ENCODE measurements at regions not wholly inside any gene's neighbourhood (a gene's known extent, or its start where the extent isn't known, plus 50 kb on each side); places are given as distances from the start of the nearest gene placed in this dataset.

DNA sequence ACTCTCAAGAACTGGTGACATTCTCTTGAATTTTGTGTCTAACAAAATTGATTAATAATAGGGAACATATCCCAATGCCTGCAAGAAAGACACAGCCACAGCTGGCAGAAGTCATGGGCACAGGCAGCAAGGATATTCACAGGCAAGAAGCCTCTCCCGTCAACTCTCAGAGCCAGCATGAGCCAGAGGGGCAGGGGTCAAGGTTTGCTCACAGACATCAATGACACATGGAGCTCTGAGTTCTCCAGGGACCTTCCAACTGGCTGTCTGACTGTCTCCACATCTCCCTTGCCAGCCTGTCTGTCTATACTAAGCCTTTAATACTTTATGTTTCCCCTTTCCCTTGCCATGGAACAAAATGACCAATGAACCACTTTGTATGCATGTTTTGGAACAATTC is 101.5 kb upstream of the RAB4A start:
- 58% methylated on average over 1 of the region's 1 CpG for WGBS (ENCODE audit: low lambda C conversion rate, missing lambda C conversion rate)
- Histone ChIP-seq H4K20me1 (ENCODE audit: insufficient read depth, poor library complexity, severe bottlenecking) (no peaks in the 10 kb centered on the region), H3K4me1 (ENCODE audit: insufficient read depth) (peaks cover 16% of the 10 kb centered on the region), H3K4me3 (no peak overlapping the region), H3K36me3 (replicated peaks; ENCODE audit: insufficient read depth, low read depth) (no peaks in the 10 kb centered on the region), H3K4me2 (no peak overlapping the region), H3K9me3 (ENCODE audit: low read depth) (no peaks in the 10 kb centered on the region), H3K27me3 (no peaks in the 10 kb centered on the region), H2AFZ (no peak overlapping the region), H3K9me2 (replicated peaks; ENCODE audit: insufficient read depth) (no peaks in the 10 kb centered on the region), H3K27ac (no peak overlapping the region), H3K79me2 (no peaks in the 10 kb centered on the region)
- TF ChIP-seq EZH2phosphoT487 (IDR thresholded peaks at IDR 0.05; ENCODE audit: low read depth, severe bottlenecking, unreplicated experiment), result no peak
- TF ChIP-seq, protein P1, sequence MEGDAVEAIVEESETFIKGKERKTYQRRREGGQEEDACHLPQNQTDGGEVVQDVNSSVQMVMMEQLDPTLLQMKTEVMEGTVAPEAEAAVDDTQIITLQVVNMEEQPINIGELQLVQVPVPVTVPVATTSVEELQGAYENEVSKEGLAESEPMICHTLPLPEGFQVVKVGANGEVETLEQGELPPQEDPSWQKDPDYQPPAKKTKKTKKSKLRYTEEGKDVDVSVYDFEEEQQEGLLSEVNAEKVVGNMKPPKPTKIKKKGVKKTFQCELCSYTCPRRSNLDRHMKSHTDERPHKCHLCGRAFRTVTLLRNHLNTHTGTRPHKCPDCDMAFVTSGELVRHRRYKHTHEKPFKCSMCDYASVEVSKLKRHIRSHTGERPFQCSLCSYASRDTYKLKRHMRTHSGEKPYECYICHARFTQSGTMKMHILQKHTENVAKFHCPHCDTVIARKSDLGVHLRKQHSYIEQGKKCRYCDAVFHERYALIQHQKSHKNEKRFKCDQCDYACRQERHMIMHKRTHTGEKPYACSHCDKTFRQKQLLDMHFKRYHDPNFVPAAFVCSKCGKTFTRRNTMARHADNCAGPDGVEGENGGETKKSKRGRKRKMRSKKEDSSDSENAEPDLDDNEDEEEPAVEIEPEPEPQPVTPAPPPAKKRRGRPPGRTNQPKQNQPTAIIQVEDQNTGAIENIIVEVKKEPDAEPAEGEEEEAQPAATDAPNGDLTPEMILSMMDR (IDR thresholded peaks at IDR 0.05; ENCODE audit: poor library complexity), result no peak
- DNase-seq (ENCODE audit: low spot score), result no peak

DNA sequence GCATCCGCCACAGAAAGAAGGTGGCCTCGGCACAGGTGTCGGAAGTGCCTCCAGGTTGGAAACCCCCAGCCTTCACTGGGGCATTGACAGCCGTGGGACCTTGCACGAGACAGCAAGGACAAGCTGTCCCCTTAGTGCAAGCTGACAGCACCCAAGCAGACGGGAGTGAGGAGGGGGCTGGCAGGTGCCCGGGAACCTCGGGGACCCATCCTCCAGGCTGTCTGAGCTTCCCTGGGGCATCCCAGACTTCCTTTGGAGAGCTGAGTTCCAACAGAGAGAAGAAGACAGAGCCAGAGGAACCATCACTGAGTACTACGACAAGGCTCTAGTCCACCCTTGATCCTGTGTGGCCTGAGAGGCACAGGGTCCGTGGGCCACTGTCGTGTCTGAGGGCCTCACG is 100.6 kb upstream of the RAB4A start:
- no peaks in the 10 kb centered on the region for H3K36me3 ChIP-seq (replicated peaks; ENCODE audit: insufficient read depth, low read depth)
- no peaks in the 10 kb centered on the region for H3K79me2 ChIP-seq
- H3K27ac ChIP-seq, result peak overlapping the region; percentile 63

DNA sequence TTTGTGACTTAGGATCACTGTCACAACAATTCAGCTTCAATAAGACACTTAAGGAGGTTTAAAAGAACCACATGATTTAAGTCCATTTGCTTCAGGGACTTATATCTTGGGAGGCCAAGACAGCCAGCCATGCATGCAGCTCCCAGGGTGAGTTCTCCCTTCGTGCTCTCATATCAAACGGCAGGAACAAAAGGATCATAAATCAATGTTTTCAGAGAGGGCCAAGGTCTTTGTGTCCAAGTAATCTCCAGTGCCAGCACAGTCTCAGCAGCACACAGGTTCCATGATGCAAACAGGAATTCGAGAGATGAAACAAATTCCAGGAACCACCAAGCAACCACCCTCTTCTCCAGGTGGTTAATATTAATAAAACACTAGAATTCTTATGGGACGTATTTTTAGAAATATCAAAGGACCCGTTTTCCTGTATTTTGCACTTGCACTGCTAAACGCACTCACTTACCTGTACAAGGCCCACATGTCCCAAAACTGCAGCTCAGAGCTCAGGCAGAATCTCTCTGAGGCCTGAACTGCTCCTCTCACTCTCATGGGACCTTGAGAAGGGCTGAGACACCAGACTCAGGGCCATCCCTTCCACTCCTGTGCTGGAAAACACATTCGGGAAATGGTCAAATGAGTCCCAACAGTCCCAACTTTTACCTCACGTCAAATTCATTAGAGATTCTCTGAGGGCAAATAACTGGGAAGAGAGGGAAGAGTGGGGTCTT is 100.0 kb upstream of the RAB4A start:
- peak overlapping the region; percentile 63 for H3K27ac ChIP-seq
- no peaks in the 10 kb centered on the region for H3K36me3 ChIP-seq (replicated peaks; ENCODE audit: insufficient read depth, low read depth)
- WGBS (ENCODE audit: low lambda C conversion rate, missing lambda C conversion rate), result 68% methylated on average over 8 of the region's 8 CpGs
- TF ChIP-seq, protein P1 (IDR thresholded peaks at IDR 0.05; ENCODE audit: poor library complexity), result no peak
- TF ChIP-seq EZH2 (IDR thresholded peaks at IDR 0.05; ENCODE audit: borderline replicate concordance) (no peak), EZH2phosphoT487 (IDR thresholded peaks at IDR 0.05; ENCODE audit: low read depth, severe bottlenecking, unreplicated experiment) (no peak)
- H3K4me3 ChIP-seq, result no peak overlapping the region
- no peak overlapping the region for H3K4me2 ChIP-seq
- peaks cover 8% of the 10 kb centered on the region for H3K4me1 ChIP-seq (ENCODE audit: insufficient read depth)
- no peaks in the 10 kb centered on the region for H3K79me2 ChIP-seq
- H2AFZ ChIP-seq, result no peak overlapping the region
- no peaks in the 10 kb centered on the region for H3K27me3 ChIP-seq
- no peaks in the 10 kb centered on the region for H3K9me2 ChIP-seq (replicated peaks; ENCODE audit: insufficient read depth)
- H3K9me3 ChIP-seq (ENCODE audit: low read depth), result no peaks in the 10 kb centered on the region
- no peak for DNase-seq (ENCODE audit: low spot score)
- H4K20me1 ChIP-seq (ENCODE audit: insufficient read depth, poor library complexity, severe bottlenecking), result no peaks in the 10 kb centered on the region

More for the DNA sequence above, 100.6 kb upstream of the RAB4A start:
- TF ChIP-seq, protein P1 (IDR thresholded peaks at IDR 0.05; ENCODE audit: poor library complexity), result no peak
- TF ChIP-seq EZH2phosphoT487 (IDR thresholded peaks at IDR 0.05; ENCODE audit: low read depth, severe bottlenecking, unreplicated experiment) (no peak), EZH2 (IDR thresholded peaks at IDR 0.05; ENCODE audit: borderline replicate concordance) (no peak)
- no peak for DNase-seq (ENCODE audit: low spot score)
- Histone ChIP-seq H3K4me2 (no peak overlapping the region), H3K9me3 (ENCODE audit: low read depth) (no peaks in the 10 kb centered on the region), H3K4me1 (ENCODE audit: insufficient read depth) (peaks cover 8% of the 10 kb centered on the region), H3K9me2 (replicated peaks; ENCODE audit: insufficient read depth) (no peaks in the 10 kb centered on the region), H3K4me3 (no peak overlapping the region), H2AFZ (no peak overlapping the region), H4K20me1 (ENCODE audit: insufficient read depth, poor library complexity, severe bottlenecking) (no peaks in the 10 kb centered on the region), H3K27me3 (no peaks in the 10 kb centered on the region)
- 94% methylated on average over 12 of the region's 12 CpGs for WGBS (ENCODE audit: low lambda C conversion rate, missing lambda C conversion rate)

Data from hepatocyte (in vitro differentiated cells).